ENCODE measurements at regions not wholly inside any gene's neighbourhood (a gene's known extent, or its start where the extent isn't known, plus 50 kb on each side); places are given as distances from the start of the nearest gene placed in this dataset.

DNA sequence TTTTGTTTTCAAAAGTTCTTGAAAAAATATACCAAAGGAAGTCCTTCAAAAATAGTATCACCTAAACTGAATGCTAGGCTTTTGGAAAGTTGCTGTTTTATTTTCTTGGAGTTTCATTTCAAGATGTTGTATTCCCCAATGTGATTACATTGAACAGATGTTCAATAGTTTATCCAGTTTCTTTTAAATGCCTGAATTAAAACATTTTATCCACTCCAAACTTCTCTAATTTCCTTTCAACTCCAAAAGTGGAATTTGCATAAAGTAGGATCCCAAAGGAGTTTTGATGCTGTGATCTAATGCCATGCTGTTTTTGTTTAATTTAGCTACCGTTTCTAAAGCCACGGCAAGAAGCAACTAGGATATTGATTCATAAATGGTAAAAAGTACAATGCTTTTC, 892.5 kb upstream of the SLC10A2 start:
- TF ChIP-seq, protein P1, sequence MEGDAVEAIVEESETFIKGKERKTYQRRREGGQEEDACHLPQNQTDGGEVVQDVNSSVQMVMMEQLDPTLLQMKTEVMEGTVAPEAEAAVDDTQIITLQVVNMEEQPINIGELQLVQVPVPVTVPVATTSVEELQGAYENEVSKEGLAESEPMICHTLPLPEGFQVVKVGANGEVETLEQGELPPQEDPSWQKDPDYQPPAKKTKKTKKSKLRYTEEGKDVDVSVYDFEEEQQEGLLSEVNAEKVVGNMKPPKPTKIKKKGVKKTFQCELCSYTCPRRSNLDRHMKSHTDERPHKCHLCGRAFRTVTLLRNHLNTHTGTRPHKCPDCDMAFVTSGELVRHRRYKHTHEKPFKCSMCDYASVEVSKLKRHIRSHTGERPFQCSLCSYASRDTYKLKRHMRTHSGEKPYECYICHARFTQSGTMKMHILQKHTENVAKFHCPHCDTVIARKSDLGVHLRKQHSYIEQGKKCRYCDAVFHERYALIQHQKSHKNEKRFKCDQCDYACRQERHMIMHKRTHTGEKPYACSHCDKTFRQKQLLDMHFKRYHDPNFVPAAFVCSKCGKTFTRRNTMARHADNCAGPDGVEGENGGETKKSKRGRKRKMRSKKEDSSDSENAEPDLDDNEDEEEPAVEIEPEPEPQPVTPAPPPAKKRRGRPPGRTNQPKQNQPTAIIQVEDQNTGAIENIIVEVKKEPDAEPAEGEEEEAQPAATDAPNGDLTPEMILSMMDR (conservative IDR thresholded peaks at IDR 0.05; ENCODE audit: low read depth, low read length): no peak
- no peak for DNase-seq (ENCODE audit: low read depth)
- H3K4me3 ChIP-seq (ENCODE audit: low read length): no peak overlapping the region

DNA sequence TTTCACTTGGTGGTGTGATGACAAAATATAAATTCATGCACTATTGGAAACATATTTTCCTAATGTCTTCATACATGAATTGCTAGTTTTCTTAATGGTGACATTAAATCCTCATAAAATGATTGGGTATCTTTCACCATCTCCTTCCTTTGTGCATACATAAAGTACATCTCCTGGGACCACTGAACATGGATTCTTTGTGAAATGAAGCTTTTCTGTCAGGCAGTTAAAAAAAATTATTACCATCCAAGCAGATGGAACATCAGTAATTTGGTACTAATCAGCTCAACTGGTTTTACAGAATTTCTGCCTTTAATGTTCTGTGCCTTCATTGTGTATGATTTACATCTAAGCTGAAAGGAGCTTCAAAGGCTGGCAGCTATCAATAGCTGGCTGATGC, 891.7 kb upstream of the SLC10A2 start:
- no peak overlapping the region for H3K4me3 ChIP-seq (ENCODE audit: low read length)
- DNase-seq (ENCODE audit: low read depth): no peak
- TF ChIP-seq, protein P1 (conservative IDR thresholded peaks at IDR 0.05; ENCODE audit: low read depth, low read length): no peak

DNA sequence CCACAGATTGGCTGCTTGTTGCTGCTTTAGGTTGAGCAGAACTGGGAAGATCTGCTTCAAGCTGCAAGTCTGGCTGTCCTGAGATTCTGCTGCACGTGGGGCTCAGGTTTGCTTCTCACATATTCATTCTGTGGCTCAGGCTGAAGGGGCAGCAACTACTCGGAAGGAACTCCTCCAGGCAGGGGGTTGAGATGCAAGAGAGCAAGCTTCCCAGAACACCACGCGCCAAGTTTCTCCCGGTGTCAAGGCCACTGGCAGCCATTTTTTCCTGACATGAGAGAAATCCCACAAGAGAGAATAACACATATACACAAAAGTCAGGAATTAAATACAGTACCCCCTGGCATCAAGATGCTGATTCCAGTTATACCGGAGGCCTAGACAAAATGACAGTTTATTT, 887.6 kb upstream of the SLC10A2 start:
- no peak overlapping the region for H3K4me3 ChIP-seq (ENCODE audit: low read length)
- TF ChIP-seq, protein P1 (conservative IDR thresholded peaks at IDR 0.05; ENCODE audit: low read depth, low read length): no peak
- DNase-seq (ENCODE audit: low read depth): no peak

DNA sequence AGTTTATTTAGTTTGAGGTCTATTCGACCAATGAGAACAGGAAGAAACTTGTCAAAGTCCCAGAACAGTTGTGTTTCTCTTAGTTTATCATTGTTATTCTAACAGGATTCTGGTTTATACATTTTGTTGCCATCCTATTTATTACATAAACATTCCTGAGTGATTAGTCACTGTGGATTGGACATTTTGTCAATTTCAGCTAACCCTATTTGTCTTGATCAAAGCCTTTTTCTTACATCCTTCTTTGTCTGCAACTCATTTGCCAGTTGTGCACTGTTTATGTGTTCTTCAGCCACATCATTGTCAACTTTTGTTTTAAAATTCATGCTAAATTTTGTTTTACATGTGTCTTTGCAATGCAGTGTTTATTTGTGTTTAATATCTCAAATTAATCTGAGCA, 886.0 kb upstream of the SLC10A2 start:
- H3K4me3 ChIP-seq (ENCODE audit: low read length): no peak overlapping the region
- TF ChIP-seq, protein P1 (conservative IDR thresholded peaks at IDR 0.05; ENCODE audit: low read depth, low read length): no peak
- DNase-seq (ENCODE audit: low read depth): no peak

DNA sequence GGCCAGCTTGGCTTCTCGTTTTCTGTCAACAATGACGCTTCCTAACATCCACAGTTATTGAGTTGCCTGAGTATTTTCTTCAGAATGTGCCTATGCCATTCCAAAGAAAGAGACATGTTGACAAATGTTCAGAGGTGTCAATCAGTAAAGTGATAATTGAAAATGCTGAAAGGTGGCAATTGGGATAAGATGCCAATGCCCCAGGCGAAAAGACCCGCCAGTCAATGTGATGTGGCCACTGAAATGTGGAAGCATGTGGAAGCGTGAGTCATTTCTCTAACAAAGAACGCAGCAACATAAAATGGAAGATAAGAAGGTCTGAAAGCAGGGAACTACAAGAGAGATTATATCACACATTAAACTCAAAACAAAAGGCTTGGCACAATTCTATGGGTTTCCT, 882.2 kb upstream of the SLC10A2 start:
- no peak overlapping the region for H3K4me3 ChIP-seq (ENCODE audit: low read length)
- TF ChIP-seq, protein P1 (conservative IDR thresholded peaks at IDR 0.05; ENCODE audit: low read depth, low read length): no peak
- no peak for DNase-seq (ENCODE audit: low read depth)

DNA sequence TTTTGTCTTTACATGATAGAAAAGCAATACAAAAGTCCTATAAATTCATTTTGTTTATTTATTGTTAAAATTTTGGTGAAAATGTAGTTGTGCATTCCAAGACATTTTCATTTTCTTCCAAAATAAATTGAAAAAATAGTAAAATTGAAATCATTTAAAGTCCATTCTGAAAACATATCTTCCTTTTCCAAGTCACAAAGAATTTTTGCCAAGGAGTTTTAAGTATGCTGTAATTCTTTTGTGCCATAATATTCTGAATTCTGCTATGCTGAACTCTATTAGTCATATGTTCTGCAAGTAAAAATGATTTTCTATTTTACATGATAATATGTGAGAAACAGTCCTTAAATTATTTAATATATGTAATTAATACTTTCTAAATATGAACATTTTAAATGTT, 879.6 kb upstream of the SLC10A2 start:
- DNase-seq (ENCODE audit: low read depth): no peak
- H3K4me3 ChIP-seq (ENCODE audit: low read length): no peak overlapping the region
- TF ChIP-seq, protein P1 (conservative IDR thresholded peaks at IDR 0.05; ENCODE audit: low read depth, low read length): no peak

DNA sequence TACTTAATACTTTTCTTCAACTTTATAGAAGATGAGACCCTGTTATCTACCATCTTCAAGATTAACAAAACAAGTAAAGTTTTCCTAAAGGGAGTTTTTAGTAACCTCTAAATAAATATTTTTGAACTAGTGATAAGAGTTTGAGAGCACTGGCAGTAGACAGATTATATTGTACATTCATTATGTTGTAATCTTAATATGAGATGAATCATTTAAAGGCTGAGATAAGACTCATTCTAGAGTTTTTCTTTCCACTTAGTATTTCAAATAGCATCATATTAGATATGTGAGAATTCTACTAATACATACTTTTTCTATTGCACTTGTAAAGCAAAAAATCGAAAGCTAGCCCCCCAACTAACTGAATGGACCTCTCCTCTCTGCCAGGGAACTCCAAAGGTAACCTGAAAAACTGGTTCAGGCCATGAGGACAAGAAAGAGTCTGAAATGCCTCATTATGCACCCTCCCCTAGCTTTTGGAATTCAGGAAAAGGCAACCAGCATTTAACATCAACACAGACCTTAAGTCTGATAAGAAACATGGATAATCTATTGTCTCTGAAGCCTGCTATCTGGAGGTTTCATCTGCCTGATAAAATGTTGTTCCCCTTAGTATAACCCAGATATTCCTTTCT, 875.4 kb upstream of the SLC10A2 start:
- TF ChIP-seq, protein P1 (conservative IDR thresholded peaks at IDR 0.05; ENCODE audit: low read depth, low read length): no peak
- no peak for DNase-seq (ENCODE audit: low read depth)
- no peak overlapping the region for H3K4me3 ChIP-seq (ENCODE audit: low read length)

All from retinal pigment epithelial cell (primary cell).